H1 (cell line): ENCODE measurements at regions not wholly inside any gene's neighbourhood (a gene's known extent, or its start where the extent isn't known, plus 50 kb on each side); places are given as distances from the start of the nearest gene placed in this dataset.

Source experiments
- CTCF ChIA-PET: fragments of 300-600 bp; sonication (Branson Sonifier 250); formaldehyde crosslinking; loops from one replicate; lab custom pipeline; 2021; ENCODE audit not compliant: partially characterized antibody; lab: Charles Lee
- POLR2A ChIA-PET: fragments of 300-600 bp; sonication (Branson Sonifier 250); formaldehyde crosslinking; loops from one replicate; lab custom pipeline; 2021; ENCODE audit warnings: inconsistent platforms; ENCODE audit not compliant: partially characterized antibody; lab: Charles Lee
- DNase-seq, 2 experiments: peaks; one replicate each; pipeline versions ENCODE4 v3.0.0 to v3.0.0-alpha.2; 2010 to 2022; ENCODE audit warnings: low spot score in 2 of 2, low read depth in 1 of 2, mixed read lengths in 1 of 2
- FAIRE-seq: peaks from 2 replicates; lab custom pipeline; 2011; peaks lifted over from hg19 to GRCh38; lab: Jason Lieb, UNC
- H2AFZ ChIP-seq: 2 replicates; pipeline ENCODE4 v1.8.1; 2012; ENCODE audit warnings: low read length, inconsistent platforms
- H2AK5ac ChIP-seq: 2 replicates; pipeline ENCODE4 v1.6.1; 2013; ENCODE audit warnings: low read depth, low read length
- H2BK120ac ChIP-seq: replicated peaks from 2 replicates; pipeline ENCODE3; 2013; ENCODE audit warnings: low read depth, low read length, inconsistent platforms
- H2BK12ac ChIP-seq: 2 replicates; pipeline ENCODE4 v1.6.1; 2013; ENCODE audit warnings: low read depth, low read length
- H2BK15ac ChIP-seq: 2 replicates; pipeline ENCODE4 v1.6.1; 2013; ENCODE audit warnings: low read length
- H2BK20ac ChIP-seq: 2 replicates; pipeline ENCODE4 v1.6.1; 2013; ENCODE audit warnings: low read length
- H2BK5ac ChIP-seq: 2 replicates; pipeline ENCODE4 v1.6.1; 2013; ENCODE audit warnings: low read depth, low read length
- H3K14ac ChIP-seq: 2 replicates; pipeline ENCODE4 v1.6.1; 2013; ENCODE audit warnings: inconsistent platforms; ENCODE audit not compliant: insufficient read length
- H3K18ac ChIP-seq: 2 replicates; pipeline ENCODE4 v1.6.1; 2013; ENCODE audit warnings: low read length; ENCODE audit errors: extremely low read depth
- H3K23ac ChIP-seq: 2 replicates; pipeline ENCODE4 v1.6.1; 2013; ENCODE audit warnings: inconsistent platforms; ENCODE audit not compliant: insufficient read length
- H3K23me2 ChIP-seq: 2 replicates; pipeline ENCODE4 v1.6.1; 2013; ENCODE audit warnings: low read depth, low read length
- H3K27ac ChIP-seq: 2 replicates; pipeline ENCODE4 v1.6.1; 2011; ENCODE audit warnings: low read depth, low read length, inconsistent platforms
- H3K27me3 ChIP-seq, 4 experiments: replicated peaks in 1 of 4; 1 replicate in 1 of 4; 2 replicates in 3 of 4; pipeline versions ENCODE4 v1.6.1 to v1.8.1; 2011 to 2013; ENCODE audit warnings: low read length in 3 of 4, mild to moderate bottlenecking in 3 of 4, inconsistent platforms in 2 of 4, mixed read lengths in 2 of 4, moderate library complexity in 1 of 4; ENCODE audit not compliant: control insufficient read depth in 3 of 4, insufficient read depth in 3 of 4; ENCODE audit errors: extremely low read depth in 1 of 4
- H3K36me3 ChIP-seq, 4 experiments: 2 replicates each; pipeline versions ENCODE4 v1.6.1 to v1.8.1; 2011 to 2013; ENCODE audit warnings: mild to moderate bottlenecking in 4 of 4, low read length in 3 of 4, moderate library complexity in 2 of 4, control low read depth in 1 of 4, inconsistent platforms in 1 of 4; ENCODE audit not compliant: insufficient read depth in 4 of 4, control insufficient read depth in 2 of 4
- H3K4ac ChIP-seq: replicated peaks from 2 replicates; pipeline ENCODE3; 2013; ENCODE audit warnings: low read length, low read depth, mixed read lengths, inconsistent platforms; ENCODE audit not compliant: insufficient read length
- H3K4me1 ChIP-seq, 4 experiments: replicated peaks in 1 of 4; 1 replicate in 1 of 4; 2 replicates in 3 of 4; pipeline versions ENCODE4 v1.6.1 to v1.8.1; 2011 to 2013; ENCODE audit warnings: low read length in 3 of 4, inconsistent platforms in 2 of 4, mixed read lengths in 1 of 4; ENCODE audit not compliant: insufficient read depth in 4 of 4, control insufficient read depth in 3 of 4
- H3K4me2 ChIP-seq, 2 experiments: 2 replicates each; pipeline versions ENCODE4 v1.6.1 to v1.8.1; 2011 to 2013; ENCODE audit warnings: low read depth in 2 of 2, low read length in 2 of 2, control low read depth in 1 of 2, inconsistent platforms in 1 of 2, mild to moderate bottlenecking in 1 of 2; ENCODE audit not compliant: insufficient read depth in 1 of 2
- H3K4me3 ChIP-seq, 4 experiments: fragments of 200-600, 300-600 bp in 1 of 4; sonication (generic), shearing (Covaris generic), sonication (Bioruptor Twin) in 1 of 4; 2 replicates each; pipeline versions ENCODE4 v1.5.1 to v1.8.1; 2011 to 2016; ENCODE audit warnings: low read length in 4 of 4, low read depth in 3 of 4, control low read depth in 2 of 4, inconsistent platforms in 2 of 4, mild to moderate bottlenecking in 2 of 4, mixed read lengths in 1 of 4, moderate library complexity in 1 of 4; ENCODE audit not compliant: insufficient read depth in 2 of 4; ENCODE audit errors: extremely low read depth in 1 of 4
- H3K56ac ChIP-seq: replicated peaks from 2 replicates; pipeline ENCODE3; 2013; ENCODE audit warnings: low read depth, mild to moderate bottlenecking, mixed read lengths, low read length, inconsistent platforms; ENCODE audit not compliant: insufficient read length
- H3K79me1 ChIP-seq: 2 replicates; pipeline ENCODE4 v1.6.1; 2013; ENCODE audit warnings: low read depth, low read length, control low read depth
- H3K79me2 ChIP-seq, 2 experiments: 2 replicates each; pipeline versions ENCODE4 v1.6.1 to v1.8.1; 2012 to 2013; ENCODE audit warnings: low read length in 2 of 2, mild to moderate bottlenecking in 2 of 2, inconsistent platforms in 1 of 2; ENCODE audit not compliant: insufficient read depth in 2 of 2, control insufficient read depth in 1 of 2
- H3K9ac ChIP-seq, 4 experiments: replicated peaks in 1 of 4; 1 replicate in 1 of 4; 2 replicates in 3 of 4; pipeline versions ENCODE4 v1.6.1 to v1.8.1; 2011 to 2013; ENCODE audit warnings: low read depth in 3 of 4, low read length in 3 of 4, control low read depth in 2 of 4, mild to moderate bottlenecking in 2 of 4, moderate library complexity in 2 of 4, inconsistent platforms in 1 of 4; ENCODE audit errors: extremely low read depth in 1 of 4
- H3K9me3 ChIP-seq, 2 experiments: 2 replicates each; pipeline versions ENCODE4 v1.6.1 to v1.8.1; 2012 to 2013; ENCODE audit warnings: mild to moderate bottlenecking in 2 of 2, moderate library complexity in 2 of 2, control low read depth in 1 of 2, inconsistent platforms in 1 of 2, low read depth in 1 of 2, low read length in 1 of 2, mixed read lengths in 1 of 2; ENCODE audit not compliant: insufficient read depth in 2 of 2
- H4K20me1 ChIP-seq, 2 experiments: replicated peaks in 1 of 2; 2 replicates each; pipeline versions ENCODE3 to v1.8.1; 2011 to 2013; ENCODE audit warnings: inconsistent platforms in 2 of 2, low read length in 2 of 2, mild to moderate bottlenecking in 1 of 2; ENCODE audit not compliant: insufficient read depth in 2 of 2, control insufficient read depth in 1 of 2
- H4K5ac ChIP-seq: 2 replicates; pipeline ENCODE4 v1.6.1; 2013; ENCODE audit warnings: low read length, low read depth, mixed read lengths, inconsistent platforms; ENCODE audit not compliant: insufficient read length
- H4K8ac ChIP-seq: 2 replicates; pipeline ENCODE4 v1.8.0; 2013; ENCODE audit warnings: mild to moderate bottlenecking, moderate library complexity, low read length, inconsistent platforms; ENCODE audit not compliant: insufficient read depth; ENCODE audit errors: extremely low read depth
- H4K91ac ChIP-seq: replicated peaks from 2 replicates; pipeline ENCODE3; 2013; ENCODE audit warnings: low read length, mixed read lengths, inconsistent platforms; ENCODE audit not compliant: insufficient read length
- CBX5 ChIP-seq: fragments of 300-800, 300-1000 bp; sonication (generic); IDR thresholded peaks from 2 replicates; pipeline ENCODE4 v1.7.1; 2016; ENCODE audit warnings: antibody characterized with exemption, low read length, low read depth
- EGR1 ChIP-seq: IDR thresholded peaks from 2 replicates; pipeline ENCODE4 v1.6.1; 2011; ENCODE audit warnings: low read depth, low read length, borderline replicate concordance
- EP300 ChIP-seq, 2 experiments: IDR thresholded peaks; 1 replicate in 1 of 2; 2 replicates in 1 of 2; pipeline ENCODE4 v1.6.1; 2011 to 2012; ENCODE audit warnings: low read depth in 2 of 2, low read length in 2 of 2, mild to moderate bottlenecking in 2 of 2, borderline replicate concordance in 1 of 2, inconsistent platforms in 1 of 2, moderate library complexity in 1 of 2
- RXRA ChIP-seq: IDR thresholded peaks from 2 replicates; pipeline ENCODE4 v1.6.1; 2011; ENCODE audit warnings: low read depth, mild to moderate bottlenecking, low read length, moderate library complexity; ENCODE audit not compliant: insufficient read depth
- WGBS, 2 experiments: shearing (Covaris generic) in 1 of 2; methylation state at CpG; one replicate each; pipeline versions ENCODE4 v1.1.6 to v1.1.7; 2013 to 2015; ENCODE audit warnings: low lambda C conversion rate in 2 of 2, mixed read lengths in 2 of 2, inconsistent platforms in 1 of 2, low coverage in 1 of 2, missing lambda C conversion rate in 1 of 2; ENCODE audit not compliant: insufficient replicate concordance in 2 of 2, insufficient coverage in 1 of 2, insufficient read length in 1 of 2; ENCODE audit errors: extremely low coverage in 1 of 2, missing lambda C conversion rate in 1 of 2; 5-methylcytosine and 5-hydroxymethylcytosine counted together
- TF ChIP-seq, protein P1 (sequence below): IDR thresholded peaks from 2 replicates; pipeline ENCODE4 v1.6.1; 2011; ENCODE audit warnings: low read length, improper control_type of control experiment
- TF ChIP-seq, protein P2 (sequence below): IDR thresholded peaks from 2 replicates; pipeline ENCODE4 v1.6.1; 2012; ENCODE audit warnings: inconsistent platforms
- TF ChIP-seq, protein P3 (sequence below): IDR thresholded peaks from 2 replicates; pipeline ENCODE4 v1.6.1; 2012; ENCODE audit warnings: inconsistent platforms

DNA sequence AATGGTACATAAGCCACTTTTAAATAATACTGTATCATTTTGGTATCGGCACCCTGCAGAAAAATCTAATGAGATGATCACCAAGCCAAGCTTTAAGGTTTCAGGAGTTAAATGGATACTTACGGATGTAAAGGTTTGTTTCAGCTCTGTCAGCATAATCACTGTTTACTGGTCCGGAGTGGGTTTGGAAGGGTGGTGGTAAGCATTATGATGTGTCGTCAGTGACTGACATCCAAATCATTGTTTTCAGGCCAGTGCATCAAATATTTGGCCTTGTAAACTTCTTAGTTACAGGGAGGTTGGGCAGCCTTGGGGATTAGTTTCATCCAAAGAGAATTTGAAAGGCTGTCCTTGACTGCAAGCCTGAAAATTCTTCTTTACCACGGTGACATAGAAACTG lies 50.0 kb upstream of the ATL2 start:
- H4K20me1 ChIP-seq: no peaks in the 10 kb centered on the region
- ChIA-PET POLR2A (no interaction called here), CTCF (no interaction called here)
- no peak overlapping the region for H4K5ac ChIP-seq
- H3K27ac ChIP-seq: no peak overlapping the region
- no peak overlapping the region for H3K23ac ChIP-seq
- peaks cover 5 to 18% (median 14%) of the 10 kb centered on the region in 4 experiments for H3K4me1 ChIP-seq
- no peak overlapping the region for H4K91ac ChIP-seq
- H2BK5ac ChIP-seq: no peak overlapping the region
- 92% methylated on average over 5 of the region's 5 CpGs; no CpG with 5 or more reads in 1 of the 2 experiments for WGBS, 2 experiments
- no peak overlapping the region for H2AFZ ChIP-seq
- H2AK5ac ChIP-seq: no peak overlapping the region
- H2BK12ac ChIP-seq: no peak overlapping the region
- TF ChIP-seq RXRA: no peak
- TF ChIP-seq, protein P1, sequence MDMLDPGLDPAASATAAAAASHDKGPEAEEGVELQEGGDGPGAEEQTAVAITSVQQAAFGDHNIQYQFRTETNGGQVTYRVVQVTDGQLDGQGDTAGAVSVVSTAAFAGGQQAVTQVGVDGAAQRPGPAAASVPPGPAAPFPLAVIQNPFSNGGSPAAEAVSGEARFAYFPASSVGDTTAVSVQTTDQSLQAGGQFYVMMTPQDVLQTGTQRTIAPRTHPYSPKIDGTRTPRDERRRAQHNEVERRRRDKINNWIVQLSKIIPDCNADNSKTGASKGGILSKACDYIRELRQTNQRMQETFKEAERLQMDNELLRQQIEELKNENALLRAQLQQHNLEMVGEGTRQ: no peak
- TF ChIP-seq EGR1: no peak
- TF ChIP-seq EP300 (IDR thresholded peaks at IDR 0.05; ENCODE audit: borderline replicate concordance in 1 of 2, low read depth in 2 of 2, low read length in 2 of 2): no peak
- TF ChIP-seq, protein P2, sequence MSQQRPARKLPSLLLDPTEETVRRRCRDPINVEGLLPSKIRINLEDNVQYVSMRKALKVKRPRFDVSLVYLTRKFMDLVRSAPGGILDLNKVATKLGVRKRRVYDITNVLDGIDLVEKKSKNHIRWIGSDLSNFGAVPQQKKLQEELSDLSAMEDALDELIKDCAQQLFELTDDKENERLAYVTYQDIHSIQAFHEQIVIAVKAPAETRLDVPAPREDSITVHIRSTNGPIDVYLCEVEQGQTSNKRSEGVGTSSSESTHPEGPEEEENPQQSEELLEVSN: no peak
- TF ChIP-seq CBX5: no peak
- TF ChIP-seq, protein P3, sequence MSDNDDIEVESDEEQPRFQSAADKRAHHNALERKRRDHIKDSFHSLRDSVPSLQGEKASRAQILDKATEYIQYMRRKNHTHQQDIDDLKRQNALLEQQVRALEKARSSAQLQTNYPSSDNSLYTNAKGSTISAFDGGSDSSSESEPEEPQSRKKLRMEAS: no peak
- H3K4me3 ChIP-seq: no peak overlapping the region
- no peak overlapping the region for H2BK120ac ChIP-seq
- H3K9ac ChIP-seq: no peak overlapping the region
- H3K79me1 ChIP-seq: no peaks in the 10 kb centered on the region
- no peak overlapping the region for H3K18ac ChIP-seq
- no peaks in the 10 kb centered on the region for H3K27me3 ChIP-seq
- no peak overlapping the region for H3K14ac ChIP-seq
- DNase-seq: no peak
- no peak overlapping the region for H2BK15ac ChIP-seq
- no peaks in the 10 kb centered on the region for H3K9me3 ChIP-seq
- H3K36me3 ChIP-seq: no peaks in the 10 kb centered on the region
- no peak overlapping the region for H3K4ac ChIP-seq
- H3K79me2 ChIP-seq: no peaks in the 10 kb centered on the region
- no peak for FAIRE-seq
- no peak overlapping the region for H3K4me2 ChIP-seq
- no peaks in the 10 kb centered on the region for H3K23me2 ChIP-seq
- no peak overlapping the region for H3K56ac ChIP-seq
- no peak overlapping the region for H4K8ac ChIP-seq
- no peak overlapping the region for H2BK20ac ChIP-seq
